Left hindlimb (tissue), 1 donor: ENCODE measurements at regions not wholly inside any gene's neighbourhood (a gene's known extent, or its start where the extent isn't known, plus 50 kb on each side); places are given as distances from the start of the nearest gene placed in this dataset.

Experiments used
- DNase-seq: peaks from one replicate; pipeline ENCODE4 v3.0.0-alpha.2; 2018

- DNase-seq, result no peak
Observed at GRCh38 chr14:44131861-44132260, 375.2 kb downstream of the FSCB start.

- no peak for DNase-seq
Observed at GRCh38 chr14:44113769-44114730, 393.0 kb downstream of the FSCB start.

- no peak for DNase-seq
Observed at GRCh38 chr14:44112774-44113460, 394.2 kb downstream of the FSCB start.

- DNase-seq, result no peak
Observed at GRCh38 chr14:44109036-44109435, 398.0 kb downstream of the FSCB start.

GRCh38 chr14:44108601-44109000, 398.5 kb downstream of the FSCB start:
- no peak for DNase-seq

- no peak for DNase-seq
Observed at GRCh38 chr14:44107156-44107555, 399.9 kb downstream of the FSCB start.

- DNase-seq, result no peak
Observed at GRCh38 chr14:44099743-44100488, 407.2 kb downstream of the FSCB start.

GRCh38 chr14:44081146-44081545, 425.9 kb downstream of the FSCB start:
- no peak for DNase-seq

GRCh38 chr14:44070046-44070445, 437.0 kb downstream of the FSCB start:
- DNase-seq, result no peak

- no peak for DNase-seq
Observed at GRCh38 chr14:44053422-44053821, 453.7 kb downstream of the FSCB start.

GRCh38 chr14:44041700-44042099, 465.4 kb downstream of the FSCB start:
- DNase-seq, result no peak

- DNase-seq, result no peak
Observed at GRCh38 chr14:44040561-44040960, 466.5 kb downstream of the FSCB start.

- no peak for DNase-seq
Observed at GRCh38 chr14:44036248-44036647, 470.8 kb downstream of the FSCB start.

GRCh38 chr14:44035707-44036106, 471.4 kb downstream of the FSCB start:
- DNase-seq, result no peak

GRCh38 chr14:44030831-44031383, 476.2 kb downstream of the FSCB start:
- no peak for DNase-seq

- no peak for DNase-seq
Observed at GRCh38 chr14:44029933-44030332, 477.1 kb downstream of the FSCB start.

- no peak for DNase-seq
Observed at GRCh38 chr14:44027397-44027796, 479.7 kb downstream of the FSCB start.

GRCh38 chr14:44010595-44010994, 496.5 kb downstream of the FSCB start:
- DNase-seq, result no peak

- no peak for DNase-seq
Observed at GRCh38 chr14:44010071-44010470, 497.0 kb downstream of the FSCB start.

GRCh38 chr14:44009642-44010041, 497.4 kb downstream of the FSCB start:
- DNase-seq, result no peak

- no peak for DNase-seq
Observed at GRCh38 chr14:43988989-43989388, 518.1 kb downstream of the FSCB start.

- no peak for DNase-seq
Observed at GRCh38 chr14:43983721-43984120, 523.4 kb downstream of the FSCB start.

GRCh38 chr14:43981135-43981768, 525.8 kb downstream of the FSCB start:
- no peak for DNase-seq
